KMS-11 (cell line): ENCODE measurements at regions not wholly inside any gene's neighbourhood (a gene's known extent, or its start where the extent isn't known, plus 50 kb on each side); places are given as distances from the start of the nearest gene placed in this dataset.

Experiments used
- H2AFZ ChIP-seq: fragments of 200-600 bp; sonication (generic); 2 replicates; pipeline ENCODE4 v1.6.1; 2016; ENCODE audit warnings: antibody characterized with exemption, mixed run types, low read depth
- H3K27ac ChIP-seq: fragments of 200-600 bp; sonication (generic); 2 replicates; pipeline ENCODE4 v1.6.1; 2016; ENCODE audit warnings: mild to moderate bottlenecking, mixed run types
- H3K27me3 ChIP-seq: fragments of 200-600 bp; sonication (generic); 2 replicates; pipeline ENCODE4 v1.6.1; 2017; ENCODE audit warnings: mild to moderate bottlenecking, low read depth, mixed run types, moderate library complexity; ENCODE audit not compliant: insufficient read depth
- H3K36me3 ChIP-seq: fragments of 200-600 bp; sonication (generic); 2 replicates; pipeline ENCODE4 v1.6.1; 2017; ENCODE audit warnings: mild to moderate bottlenecking, mixed run types; ENCODE audit not compliant: insufficient read depth
- H3K4me1 ChIP-seq: fragments of 200-600 bp; sonication (generic); 2 replicates; pipeline ENCODE4 v1.6.1; 2016; ENCODE audit warnings: mild to moderate bottlenecking, low read depth, mixed run types; ENCODE audit not compliant: poor library complexity, severe bottlenecking
- H3K4me2 ChIP-seq: fragments of 200-600 bp; sonication (generic); 2 replicates; pipeline ENCODE4 v1.7.0; 2016; ENCODE audit warnings: mild to moderate bottlenecking, mixed run types
- H3K4me3 ChIP-seq: fragments of 200-600 bp; sonication (generic); IDR thresholded peaks from 2 replicates; pipeline ENCODE4 v1.6.1; 2017; ENCODE audit warnings: low read depth, low read length, mixed read lengths; ENCODE audit not compliant: insufficient read depth
- H3K79me2 ChIP-seq: fragments of 200-600 bp; sonication (generic); 2 replicates; pipeline ENCODE4 v1.6.1; 2016; ENCODE audit warnings: low read depth, mixed run types; ENCODE audit not compliant: insufficient read depth
- H3K9ac ChIP-seq: fragments of 200-600 bp; sonication (generic); 2 replicates; pipeline ENCODE4 v1.6.1; 2016; ENCODE audit warnings: mild to moderate bottlenecking, mixed run types
- H4K20me1 ChIP-seq: fragments of 200-600 bp; sonication (generic); 2 replicates; pipeline ENCODE4 v1.6.1; 2016; ENCODE audit warnings: mild to moderate bottlenecking, mixed run types; ENCODE audit not compliant: insufficient read depth
- CTCF ChIP-seq: fragments of 200-600 bp; sonication (generic); conservative IDR thresholded peaks from 2 replicates; pipeline ENCODE4 v1.6.1; 2017; ENCODE audit warnings: low read depth, mild to moderate bottlenecking, antibody characterized with exemption, low read length, moderate library complexity, mixed read lengths

GRCh38 chr17:36835036-36835435 lies 102.2 kb upstream of the LHX1 start:
- H4K20me1 ChIP-seq = no peaks in the 10 kb centered on the region
- H3K9ac ChIP-seq = no peak overlapping the region
- H2AFZ ChIP-seq = no peak overlapping the region
- no peak overlapping the region for H3K4me2 ChIP-seq
- no peaks in the 10 kb centered on the region for H3K36me3 ChIP-seq
- no peaks in the 10 kb centered on the region for H3K79me2 ChIP-seq
- no peak for TF ChIP-seq CTCF
- no peak overlapping the region for H3K27ac ChIP-seq
- no peak overlapping the region for H3K4me3 ChIP-seq
- H3K4me1 ChIP-seq = no peaks in the 10 kb centered on the region
- no peaks in the 10 kb centered on the region for H3K27me3 ChIP-seq

- H3K27me3 ChIP-seq = no peaks in the 10 kb centered on the region
- no peak overlapping the region for H2AFZ ChIP-seq
- no peaks in the 10 kb centered on the region for H3K79me2 ChIP-seq
- no peaks in the 10 kb centered on the region for H3K4me1 ChIP-seq
- no peak for TF ChIP-seq CTCF
- no peaks in the 10 kb centered on the region for H3K36me3 ChIP-seq
- no peak overlapping the region for H3K27ac ChIP-seq
- H3K4me2 ChIP-seq = no peak overlapping the region
- no peak overlapping the region for H3K9ac ChIP-seq
- no peak overlapping the region for H3K4me3 ChIP-seq
- H4K20me1 ChIP-seq = no peaks in the 10 kb centered on the region
These were observed 99.9 kb upstream of the LHX1 start for GRCh38 chr17:36837195-36837938.

GRCh38 chr17:36837939-36838272 lies 99.4 kb upstream of the LHX1 start:
- H4K20me1 ChIP-seq = no peaks in the 10 kb centered on the region
- H3K4me2 ChIP-seq = no peak overlapping the region
- H3K27me3 ChIP-seq = no peaks in the 10 kb centered on the region
- H2AFZ ChIP-seq = no peak overlapping the region
- no peaks in the 10 kb centered on the region for H3K79me2 ChIP-seq
- H3K4me1 ChIP-seq = no peaks in the 10 kb centered on the region
- TF ChIP-seq CTCF = no peak
- H3K36me3 ChIP-seq = no peaks in the 10 kb centered on the region
- no peak overlapping the region for H3K27ac ChIP-seq
- H3K9ac ChIP-seq = no peak overlapping the region
- H3K4me3 ChIP-seq = no peak overlapping the region

GRCh38 chr17:36839256-36839655 lies 98.0 kb upstream of the LHX1 start:
- no peaks in the 10 kb centered on the region for H3K79me2 ChIP-seq
- H3K4me1 ChIP-seq = no peaks in the 10 kb centered on the region
- no peaks in the 10 kb centered on the region for H3K27me3 ChIP-seq
- no peak overlapping the region for H2AFZ ChIP-seq
- H3K9ac ChIP-seq = no peak overlapping the region
- no peak overlapping the region for H3K27ac ChIP-seq
- H4K20me1 ChIP-seq = no peaks in the 10 kb centered on the region
- no peak overlapping the region for H3K4me3 ChIP-seq
- TF ChIP-seq CTCF = no peak
- no peaks in the 10 kb centered on the region for H3K36me3 ChIP-seq
- H3K4me2 ChIP-seq = no peak overlapping the region
